Ascending aorta (tissue), 2 donors: ENCODE measurements at regions not wholly inside any gene's neighbourhood (a gene's known extent, or its start where the extent isn't known, plus 50 kb on each side); places are given as distances from the start of the nearest gene placed in this dataset.

Source experiments
- DNase-seq, 2 donors: peaks; one replicate each; pipeline ENCODE4 v3.0.0-alpha.2; 2019; ENCODE audit warnings: low spot score in 2 of 2
- H3K27ac ChIP-seq, 2 donors: fragments of 200-600 bp; sonication (generic); one replicate each; pipeline ENCODE4 v1.5.1; 2016 to 2017; ENCODE audit warnings: mild to moderate bottlenecking in 1 of 2
- H3K27me3 ChIP-seq: fragments of 200-600 bp; sonication (generic); one replicate; pipeline ENCODE4 v1.5.1; 2017
- H3K36me3 ChIP-seq, 2 donors: fragments of 200-600 bp; sonication (generic); one replicate each; pipeline ENCODE4 v1.5.1; 2016
- H3K4me1 ChIP-seq, 2 donors: fragments of 200-600 bp; sonication (generic); one replicate each; pipeline ENCODE4 v1.5.1; 2016 to 2017; ENCODE audit warnings: mild to moderate bottlenecking in 1 of 2
- H3K4me3 ChIP-seq, 2 donors: fragments of 200-600 bp; sonication (generic); one replicate each; pipeline ENCODE4 v1.5.1; 2016 to 2017; ENCODE audit warnings: mild to moderate bottlenecking in 1 of 2
- H3K9me3 ChIP-seq, 2 donors: fragments of 200-600 bp; sonication (generic); one replicate each; pipeline ENCODE4 v1.5.1; 2016
- intact Hi-C: fragments of 100-400 bp; cut with DNase I; formaldehyde crosslinking; loops from one replicate; pipeline ENCODE4 v1.15.1; 2023
- TF ChIP-seq, protein P1 (sequence below), 3 experiments: fragments of 200-600 bp in 2 of 3; fragments of 450-650 bp in 1 of 3; sonication (generic) in 2 of 3; IDR thresholded peaks; one replicate each; pipeline ENCODE4 v1.5.1; 2016 to 2019; ENCODE audit warnings: antibody characterized with exemption in 3 of 3, mild to moderate bottlenecking in 1 of 3, moderate library complexity in 1 of 3

DNA sequence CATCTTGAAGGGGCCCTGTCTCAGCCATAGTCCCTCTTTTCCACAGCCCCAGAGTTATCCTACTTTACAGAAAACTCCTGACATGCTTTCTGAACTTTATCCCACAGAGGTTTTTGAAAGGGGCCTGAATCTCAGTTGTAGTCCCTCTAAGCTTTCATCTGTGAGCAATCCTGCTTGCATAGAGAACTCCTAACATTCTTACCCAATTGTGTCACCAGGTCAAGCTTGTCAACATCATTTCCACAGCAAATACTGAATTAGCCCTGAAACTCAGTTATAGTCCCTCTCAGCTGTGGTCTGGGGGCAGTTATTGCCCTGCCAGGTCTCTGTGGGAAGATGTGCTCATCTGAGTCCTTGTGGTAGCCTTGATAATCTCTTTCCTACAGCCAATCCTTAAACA, 2190.3 kb upstream of the PCDH20 start:
- H3K4me3 ChIP-seq = no peak overlapping the region
- H3K27ac ChIP-seq = no peak overlapping the region
- H3K27me3 ChIP-seq = no peaks in the 10 kb centered on the region
- TF ChIP-seq, protein P1, sequence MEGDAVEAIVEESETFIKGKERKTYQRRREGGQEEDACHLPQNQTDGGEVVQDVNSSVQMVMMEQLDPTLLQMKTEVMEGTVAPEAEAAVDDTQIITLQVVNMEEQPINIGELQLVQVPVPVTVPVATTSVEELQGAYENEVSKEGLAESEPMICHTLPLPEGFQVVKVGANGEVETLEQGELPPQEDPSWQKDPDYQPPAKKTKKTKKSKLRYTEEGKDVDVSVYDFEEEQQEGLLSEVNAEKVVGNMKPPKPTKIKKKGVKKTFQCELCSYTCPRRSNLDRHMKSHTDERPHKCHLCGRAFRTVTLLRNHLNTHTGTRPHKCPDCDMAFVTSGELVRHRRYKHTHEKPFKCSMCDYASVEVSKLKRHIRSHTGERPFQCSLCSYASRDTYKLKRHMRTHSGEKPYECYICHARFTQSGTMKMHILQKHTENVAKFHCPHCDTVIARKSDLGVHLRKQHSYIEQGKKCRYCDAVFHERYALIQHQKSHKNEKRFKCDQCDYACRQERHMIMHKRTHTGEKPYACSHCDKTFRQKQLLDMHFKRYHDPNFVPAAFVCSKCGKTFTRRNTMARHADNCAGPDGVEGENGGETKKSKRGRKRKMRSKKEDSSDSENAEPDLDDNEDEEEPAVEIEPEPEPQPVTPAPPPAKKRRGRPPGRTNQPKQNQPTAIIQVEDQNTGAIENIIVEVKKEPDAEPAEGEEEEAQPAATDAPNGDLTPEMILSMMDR (IDR thresholded peaks at IDR 0.05) = no peak
- H3K9me3 ChIP-seq = peaks cover 0 to 5% of the 10 kb centered on the region in 2 donors
- intact Hi-C loops = no loop called here
- no peaks in the 10 kb centered on the region for H3K4me1 ChIP-seq
- no peak for DNase-seq
- H3K36me3 ChIP-seq = no peaks in the 10 kb centered on the region

- TF ChIP-seq, protein P1 (IDR thresholded peaks at IDR 0.05) = no peak
- H3K4me1 ChIP-seq = no peaks in the 10 kb centered on the region
Observed at GRCh38 chr13:63605403-63605802, 2189.8 kb upstream of the PCDH20 start.

GRCh38 chr13:63595811-63596210, 2180.2 kb upstream of the PCDH20 start:
- intact Hi-C loops = no loop called here
- H3K27me3 ChIP-seq = no peaks in the 10 kb centered on the region
- no peaks in the 10 kb centered on the region for H3K9me3 ChIP-seq
- H3K36me3 ChIP-seq = no peaks in the 10 kb centered on the region
- no peak overlapping the region for H3K4me3 ChIP-seq
- H3K4me1 ChIP-seq = no peaks in the 10 kb centered on the region
- H3K27ac ChIP-seq = no peak overlapping the region
- TF ChIP-seq, protein P1 (IDR thresholded peaks at IDR 0.05) = no peak
- DNase-seq = no peak

More at GRCh38 chr13:63605403-63605802, 2189.8 kb upstream of the PCDH20 start:
- Histone ChIP-seq H3K9me3 (peaks cover 0 to 5% of the 10 kb centered on the region in 2 donors), H3K27me3 (no peaks in the 10 kb centered on the region), H3K36me3 (no peaks in the 10 kb centered on the region), H3K27ac (no peak overlapping the region), H3K4me3 (no peak overlapping the region)
- no peak for DNase-seq
- intact Hi-C loops = no loop called here

- H3K9me3 ChIP-seq = no peaks in the 10 kb centered on the region
- TF ChIP-seq, protein P1 (IDR thresholded peaks at IDR 0.05) = no peak
- H3K27me3 ChIP-seq = no peaks in the 10 kb centered on the region
- intact Hi-C loops = no loop called here
- no peaks in the 10 kb centered on the region for H3K4me1 ChIP-seq
- no peak for DNase-seq
- no peaks in the 10 kb centered on the region for H3K36me3 ChIP-seq
- H3K27ac ChIP-seq = no peak overlapping the region
- H3K4me3 ChIP-seq = no peak overlapping the region
Observed at GRCh38 chr13:63586467-63586866, 2170.8 kb upstream of the PCDH20 start.

DNA sequence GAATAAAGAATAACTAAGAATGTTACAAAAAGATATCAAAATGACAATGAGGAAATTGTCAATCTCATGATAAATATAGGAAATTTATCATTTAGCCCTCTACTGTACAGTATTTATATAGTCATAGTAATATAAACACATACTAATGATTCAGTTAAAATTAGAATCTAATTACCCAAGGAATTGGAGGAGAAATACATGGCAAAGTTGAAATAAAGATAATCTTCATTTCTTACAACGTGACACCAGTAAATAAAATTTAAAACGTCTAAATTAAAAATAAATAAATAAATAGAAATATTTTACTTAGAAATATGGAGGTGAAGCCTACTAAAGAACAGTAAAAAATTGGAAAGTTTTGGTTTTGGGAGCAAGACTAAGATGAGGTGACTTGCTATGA, 2163.1 kb upstream of the PCDH20 start:
- Histone ChIP-seq H3K4me1 (no peaks in the 10 kb centered on the region), H3K27me3 (no peaks in the 10 kb centered on the region), H3K9me3 (no peaks in the 10 kb centered on the region), H3K27ac (no peak overlapping the region), H3K4me3 (no peak overlapping the region), H3K36me3 (no peaks in the 10 kb centered on the region)
- intact Hi-C loops = no loop called here
- TF ChIP-seq, protein P1 (IDR thresholded peaks at IDR 0.05) = no peak
- no peak for DNase-seq

DNA sequence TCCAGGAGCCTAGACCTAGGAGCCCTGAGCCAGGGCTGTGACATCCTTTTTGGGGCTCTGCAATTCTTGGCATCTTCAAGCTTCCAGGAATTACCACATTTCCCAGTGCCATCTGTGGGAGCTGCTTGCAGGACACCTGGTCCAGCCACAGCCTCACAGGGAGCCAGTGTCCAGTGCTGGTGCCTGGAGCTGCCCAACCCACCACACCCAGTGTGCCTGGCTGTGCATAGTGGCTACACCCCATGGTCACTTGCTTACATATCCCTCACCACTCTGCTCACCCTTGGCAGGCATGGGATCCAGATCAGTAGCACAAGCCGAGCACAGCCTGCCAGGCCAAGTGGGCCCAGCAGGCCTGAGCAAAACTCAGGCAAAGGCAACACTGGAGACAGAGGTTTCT, 2151.4 kb upstream of the PCDH20 start:
- intact Hi-C loops = no loop called here

More for the DNA sequence above, 2151.4 kb upstream of the PCDH20 start:
- TF ChIP-seq, protein P1 (IDR thresholded peaks at IDR 0.05) = no peak
- Histone ChIP-seq H3K4me3 (no peak overlapping the region), H3K36me3 (no peaks in the 10 kb centered on the region), H3K9me3 (no peaks in the 10 kb centered on the region), H3K27me3 (no peaks in the 10 kb centered on the region), H3K27ac (no peak overlapping the region), H3K4me1 (no peaks in the 10 kb centered on the region)
- no peak for DNase-seq
